ENCODE measurements at regions not wholly inside any gene's neighbourhood (a gene's known extent, or its start where the extent isn't known, plus 50 kb on each side); places are given as distances from the start of the nearest gene placed in this dataset.

- TF ChIP-seq POLR2A (IDR thresholded peaks at IDR 0.05; ENCODE audit: low read depth, low read length): no peak
- no peak for TF ChIP-seq CTCF (IDR thresholded peaks at IDR 0.05; ENCODE audit: extremely low read depth in 1 of 2, insufficient read depth in 1 of 2, low read depth in 1 of 2, low read length in 2 of 2)
- TF ChIP-seq MAX (IDR thresholded peaks at IDR 0.05; ENCODE audit: insufficient read depth, insufficient read length): no peak
These were observed 312.0 kb upstream of the GLI3 start for GRCh38 chr7:42548816-42549611.
